ENCODE measurements at regions not wholly inside any gene's neighbourhood (a gene's known extent, or its start where the extent isn't known, plus 50 kb on each side); places are given as distances from the start of the nearest gene placed in this dataset.

GRCh38 chr2:194854941-194855340, 802.1 kb upstream of the SLC39A10 start:
- TF ChIP-seq, protein P1, sequence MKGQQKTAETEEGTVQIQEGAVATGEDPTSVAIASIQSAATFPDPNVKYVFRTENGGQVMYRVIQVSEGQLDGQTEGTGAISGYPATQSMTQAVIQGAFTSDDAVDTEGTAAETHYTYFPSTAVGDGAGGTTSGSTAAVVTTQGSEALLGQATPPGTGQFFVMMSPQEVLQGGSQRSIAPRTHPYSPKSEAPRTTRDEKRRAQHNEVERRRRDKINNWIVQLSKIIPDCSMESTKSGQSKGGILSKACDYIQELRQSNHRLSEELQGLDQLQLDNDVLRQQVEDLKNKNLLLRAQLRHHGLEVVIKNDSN (IDR thresholded peaks at IDR 0.05) = no peak
- TF ChIP-seq TEAD4 (IDR thresholded peaks at IDR 0.05) (no peak), RAD21 (IDR thresholded peaks at IDR 0.05; ENCODE audit: low read depth) (no peak), REST (IDR thresholded peaks at IDR 0.05; ENCODE audit: low read depth) (no peak), EP300 (IDR thresholded peaks at IDR 0.05; ENCODE audit: borderline replicate concordance) (no peak), TAF1 (IDR thresholded peaks at IDR 0.05; ENCODE audit: low read depth) (no peak), TCF12 (IDR thresholded peaks at IDR 0.05; ENCODE audit: low read depth) (no peak), YY1 (IDR thresholded peaks at IDR 0.05; ENCODE audit: low read depth) (no peak), EGR1 (IDR thresholded peaks at IDR 0.05) (no peak), CEBPB (IDR thresholded peaks at IDR 0.05) (no peak), CREB1 (IDR thresholded peaks at IDR 0.05; ENCODE audit: low read depth) (no peak), ZBTB7A (IDR thresholded peaks at IDR 0.05; ENCODE audit: low read depth) (no peak), NFIC (IDR thresholded peaks at IDR 0.05) (no peak)
- TF ChIP-seq, protein P2, sequence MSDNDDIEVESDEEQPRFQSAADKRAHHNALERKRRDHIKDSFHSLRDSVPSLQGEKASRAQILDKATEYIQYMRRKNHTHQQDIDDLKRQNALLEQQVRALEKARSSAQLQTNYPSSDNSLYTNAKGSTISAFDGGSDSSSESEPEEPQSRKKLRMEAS (IDR thresholded peaks at IDR 0.05) = no peak
